GM10266 (cell line): ENCODE measurements at regions not wholly inside any gene's neighbourhood (a gene's known extent, or its start where the extent isn't known, plus 50 kb on each side); places are given as distances from the start of the nearest gene placed in this dataset.

ENCODE experiments used
- DNase-seq: peaks from one replicate; pipeline ENCODE4 v3.0.0; 2012; ENCODE audit errors: extremely low spot score
- TF ChIP-seq, protein P1 (sequence below): IDR thresholded peaks from 2 replicates; pipeline ENCODE4 v1.5.1; 2012; ENCODE audit warnings: mild to moderate bottlenecking, low read depth; ENCODE audit not compliant: control insufficient read depth, insufficient read depth; ENCODE audit errors: missing control alignments

DNA sequence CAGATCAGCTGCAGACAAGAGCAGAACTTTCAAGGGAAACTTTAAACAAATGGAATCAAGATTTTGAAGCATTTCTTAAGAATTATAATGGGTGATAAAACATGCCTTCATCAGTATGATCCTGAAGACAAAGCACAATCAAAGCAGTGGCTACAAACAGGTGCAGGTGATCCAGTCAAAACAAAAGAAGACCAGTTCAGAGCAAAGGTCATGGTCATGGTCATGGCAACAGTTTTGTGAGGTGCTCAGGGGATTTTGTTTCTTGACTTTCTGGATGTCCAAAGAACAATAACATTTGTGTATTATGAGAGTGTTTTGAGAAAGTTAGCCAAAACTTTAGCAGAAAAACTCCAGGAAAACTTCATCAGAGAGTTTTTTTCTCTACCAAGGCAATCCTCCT lies 681.7 kb upstream of the PTBP2 start:
- no peak for DNase-seq
- TF ChIP-seq, protein P1, sequence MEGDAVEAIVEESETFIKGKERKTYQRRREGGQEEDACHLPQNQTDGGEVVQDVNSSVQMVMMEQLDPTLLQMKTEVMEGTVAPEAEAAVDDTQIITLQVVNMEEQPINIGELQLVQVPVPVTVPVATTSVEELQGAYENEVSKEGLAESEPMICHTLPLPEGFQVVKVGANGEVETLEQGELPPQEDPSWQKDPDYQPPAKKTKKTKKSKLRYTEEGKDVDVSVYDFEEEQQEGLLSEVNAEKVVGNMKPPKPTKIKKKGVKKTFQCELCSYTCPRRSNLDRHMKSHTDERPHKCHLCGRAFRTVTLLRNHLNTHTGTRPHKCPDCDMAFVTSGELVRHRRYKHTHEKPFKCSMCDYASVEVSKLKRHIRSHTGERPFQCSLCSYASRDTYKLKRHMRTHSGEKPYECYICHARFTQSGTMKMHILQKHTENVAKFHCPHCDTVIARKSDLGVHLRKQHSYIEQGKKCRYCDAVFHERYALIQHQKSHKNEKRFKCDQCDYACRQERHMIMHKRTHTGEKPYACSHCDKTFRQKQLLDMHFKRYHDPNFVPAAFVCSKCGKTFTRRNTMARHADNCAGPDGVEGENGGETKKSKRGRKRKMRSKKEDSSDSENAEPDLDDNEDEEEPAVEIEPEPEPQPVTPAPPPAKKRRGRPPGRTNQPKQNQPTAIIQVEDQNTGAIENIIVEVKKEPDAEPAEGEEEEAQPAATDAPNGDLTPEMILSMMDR, result no peak

- TF ChIP-seq, protein P1, result no peak
- no peak for DNase-seq
Observed at GRCh38 chr1:96041470-96041869, 680.1 kb upstream of the PTBP2 start.

DNA sequence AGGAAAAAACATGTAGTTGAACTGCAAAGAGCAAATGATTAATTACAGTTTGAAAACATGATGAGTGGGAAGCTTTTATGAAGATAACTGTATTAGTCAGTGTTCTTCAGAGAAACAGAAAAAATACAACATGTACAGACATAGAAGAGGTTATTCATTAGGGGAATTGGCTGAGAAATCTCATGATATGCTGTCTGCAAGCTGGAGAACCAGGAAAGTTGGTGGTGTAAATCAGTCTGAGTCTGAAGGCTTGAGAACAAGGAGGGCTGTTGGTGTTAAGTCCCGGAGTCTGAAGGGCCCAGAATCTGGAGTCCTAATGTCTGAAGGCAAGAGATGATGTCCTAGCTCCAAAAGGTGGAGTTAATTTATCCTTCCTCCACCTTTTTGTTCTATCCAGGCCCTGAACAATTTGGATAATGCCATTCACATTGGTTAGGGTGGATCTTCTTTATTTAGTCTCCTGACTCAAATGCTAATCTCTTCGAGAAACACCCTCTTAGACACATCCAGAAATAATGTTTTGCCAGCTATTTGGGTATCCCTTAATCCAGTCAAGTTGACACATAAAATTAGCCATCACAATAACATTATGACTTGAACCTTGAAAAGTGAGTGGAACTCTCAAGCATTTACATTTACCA lies 672.9 kb upstream of the PTBP2 start:
- DNase-seq, result no peak
- TF ChIP-seq, protein P1, result no peak

DNA sequence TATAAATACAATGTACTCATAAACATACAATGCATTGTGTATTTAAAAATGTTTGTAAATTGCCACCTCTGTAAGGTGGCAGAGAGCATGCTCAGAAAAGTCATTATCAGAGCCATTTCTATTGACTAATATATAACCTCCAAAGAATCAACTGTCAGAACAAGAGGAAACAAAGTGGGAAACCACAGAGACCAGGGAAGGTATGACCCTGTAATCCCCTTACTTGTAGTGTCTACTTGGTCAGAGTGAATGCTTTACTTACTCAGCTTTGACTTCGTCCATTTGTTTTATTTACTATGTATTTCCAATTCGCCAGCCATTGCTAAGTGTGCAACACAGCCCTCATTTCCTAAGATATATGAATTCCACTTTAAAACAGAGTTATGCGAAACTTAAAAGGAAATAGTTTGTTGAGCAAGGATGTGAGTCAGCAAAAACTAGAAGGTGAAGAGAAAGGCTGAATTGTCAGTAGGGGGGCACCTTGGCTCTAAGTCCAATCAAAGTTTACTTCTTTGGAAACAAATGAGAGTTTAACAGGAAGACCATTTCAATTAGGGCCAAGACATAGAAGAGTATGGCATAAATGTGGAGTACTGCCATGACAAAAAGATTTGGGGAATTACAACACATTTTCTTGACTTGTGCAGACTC lies 671.7 kb upstream of the PTBP2 start:
- TF ChIP-seq, protein P1, result no peak
- DNase-seq, result no peak

- TF ChIP-seq, protein P1, result no peak
Observed at GRCh38 chr1:96059276-96059675, 662.3 kb upstream of the PTBP2 start.

GRCh38 chr1:96059736-96060135 lies 661.8 kb upstream of the PTBP2 start:
- TF ChIP-seq, protein P1, result no peak
- DNase-seq, result no peak

More at GRCh38 chr1:96059276-96059675, 662.3 kb upstream of the PTBP2 start:
- DNase-seq, result no peak

GRCh38 chr1:96060621-96061020 lies 661.0 kb upstream of the PTBP2 start:
- no peak for DNase-seq
- TF ChIP-seq, protein P1, result no peak
